Activated CD8-positive, alpha-beta T cell treated with anti-CD3 and anti-CD28 coated beads for 36 hours (primary cell): ENCODE measurements at regions not wholly inside any gene's neighbourhood (a gene's known extent, or its start where the extent isn't known, plus 50 kb on each side); places are given as distances from the start of the nearest gene placed in this dataset.

Experiments
- ATAC-seq: fragments of 200-7000 bp; cut with Tn5 transposase; one replicate; pipeline ENCODE4 v1.10.0; 2021; ENCODE audit warnings: mild to moderate bottlenecking, moderate library complexity
- CTCF ChIA-PET: fragments of 350-600 bp; sonication (Branson Sonifier 250); formaldehyde crosslinking; loops from one replicate; lab custom pipeline; 2021; ENCODE audit warnings: antibody characterized with exemption; lab: Charles Lee
- POLR2A ChIA-PET: fragments of 350-600 bp; sonication (Branson Sonifier 250); formaldehyde crosslinking; loops from one replicate; lab custom pipeline; 2021; ENCODE audit warnings: antibody characterized with exemption; lab: Charles Lee
- DNase-seq: peaks from one replicate; pipeline ENCODE4 v3.0.0-alpha.2; 2020
- H3K27ac Mint-ChIP-seq: one replicate; pipeline ENCODE4 v1.8.0; 2021; ENCODE audit warnings: mild to moderate bottlenecking, mixed read lengths
- H3K27me3 Mint-ChIP-seq: one replicate; pipeline ENCODE4 v1.8.0; 2021; ENCODE audit warnings: mixed read lengths
- H3K36me3 Mint-ChIP-seq: one replicate; pipeline ENCODE4 v1.8.0; 2021; ENCODE audit warnings: low read depth, mixed read lengths
- H3K4me1 Mint-ChIP-seq: one replicate; pipeline ENCODE4 v1.8.0; 2021; ENCODE audit warnings: low read depth, mixed read lengths
- H3K4me3 Mint-ChIP-seq: one replicate; pipeline ENCODE4 v1.8.0; 2021; ENCODE audit warnings: mild to moderate bottlenecking, moderate library complexity, mixed read lengths
- H3K9me3 Mint-ChIP-seq: one replicate; pipeline ENCODE4 v1.8.0; 2021; ENCODE audit warnings: mixed read lengths
- CTCF ChIP-seq: fragments of 200-600 bp; IDR thresholded peaks from one replicate; pipeline ENCODE4 v1.8.0; 2022; ENCODE audit warnings: antibody characterized with exemption, mild to moderate bottlenecking
- intact Hi-C: fragments of 100-400 bp; cut with micrococcal nuclease; formaldehyde crosslinking; loops from one replicate; pipeline ENCODE4 v1.10.0; 2022

- no peak for TF ChIP-seq CTCF
- ATAC-seq (no peak), DNase-seq (no peak)
- Mint-ChIP-seq H3K27ac (no peak overlapping the region), H3K4me3 (no peak overlapping the region), H3K27me3 (peaks cover 3% of the 10 kb centered on the region), H3K36me3 (no peaks in the 10 kb centered on the region), H3K4me1 (no peaks in the 10 kb centered on the region), H3K9me3 (peaks cover 10% of the 10 kb centered on the region)
- intact Hi-C loops: no loop called here
- POLR2A ChIA-PET: no interaction called here
- CTCF ChIA-PET: no interaction called here
Measured at GRCh38 chr2:380221-380620, 92.3 kb upstream of the ALKAL2 start.

- H3K4me1 Mint-ChIP-seq: no peaks in the 10 kb centered on the region
- no peak for DNase-seq
- H3K36me3 Mint-ChIP-seq: no peaks in the 10 kb centered on the region
- H3K4me3 Mint-ChIP-seq: no peak overlapping the region
- CTCF ChIA-PET: no interaction called here
- H3K27ac Mint-ChIP-seq: no peak overlapping the region
- POLR2A ChIA-PET: no interaction called here
- intact Hi-C loops: no loop called here
- no peak for TF ChIP-seq CTCF
- peaks cover 10% of the 10 kb centered on the region for H3K9me3 Mint-ChIP-seq
- no peak for ATAC-seq
- H3K27me3 Mint-ChIP-seq: peaks cover 3% of the 10 kb centered on the region
Measured at GRCh38 chr2:379778-380177, 91.9 kb upstream of the ALKAL2 start.

- POLR2A ChIA-PET: no interaction called here
- no peak overlapping the region for H3K27ac Mint-ChIP-seq
- no peak overlapping the region for H3K4me3 Mint-ChIP-seq
- peaks cover 3% of the 10 kb centered on the region for H3K27me3 Mint-ChIP-seq
- no peaks in the 10 kb centered on the region for H3K4me1 Mint-ChIP-seq
- no peaks in the 10 kb centered on the region for H3K36me3 Mint-ChIP-seq
- DNase-seq: no peak
- no peak for TF ChIP-seq CTCF
- CTCF ChIA-PET: no interaction called here
- intact Hi-C loops: no loop called here
- ATAC-seq: no peak
- H3K9me3 Mint-ChIP-seq: peaks cover 10% of the 10 kb centered on the region
Measured at GRCh38 chr2:378364-378763, 90.5 kb upstream of the ALKAL2 start.

GRCh38 chr2:377414-377813 lies 89.5 kb upstream of the ALKAL2 start:
- no peak for ATAC-seq
- no peak overlapping the region for H3K27ac Mint-ChIP-seq
- H3K4me3 Mint-ChIP-seq: no peak overlapping the region
- peaks cover 3% of the 10 kb centered on the region for H3K27me3 Mint-ChIP-seq
- intact Hi-C loops: no loop called here
- DNase-seq: no peak
- ChIA-PET CTCF (interaction anchor here (1.0 to 1.2 kb wide), 2 partner anchors 10 to 26 kb away, joined by 3 read pairs; no protein-coding TSS in a partner anchor), POLR2A (no interaction called here)
- no peaks in the 10 kb centered on the region for H3K36me3 Mint-ChIP-seq
- H3K9me3 Mint-ChIP-seq: peaks cover 10% of the 10 kb centered on the region
- no peak for TF ChIP-seq CTCF
- H3K4me1 Mint-ChIP-seq: no peaks in the 10 kb centered on the region

- no peak for TF ChIP-seq CTCF
- Mint-ChIP-seq H3K27ac (no peak overlapping the region), H3K36me3 (no peaks in the 10 kb centered on the region), H3K4me3 (no peak overlapping the region), H3K9me3 (peaks cover 14% of the 10 kb centered on the region), H3K27me3 (peaks cover 3% of the 10 kb centered on the region), H3K4me1 (no peaks in the 10 kb centered on the region)
- intact Hi-C loops: no loop called here
- ATAC-seq: no peak
- ChIA-PET POLR2A (interaction anchor here (0.6 kb wide), 1 partner anchor 62 kb away, joined by 3 read pairs; no protein-coding TSS in a partner anchor), CTCF (interaction anchor here (1.2 kb wide), 1 partner anchor 27 kb away, joined by 3 read pairs; no protein-coding TSS in a partner anchor)
- DNase-seq: no peak
Measured at GRCh38 chr2:375956-376307, 88.0 kb upstream of the ALKAL2 start.
